ENCODE measurements at regions not wholly inside any gene's neighbourhood (a gene's known extent, or its start where the extent isn't known, plus 50 kb on each side); places are given as distances from the start of the nearest gene placed in this dataset.
"Not testable (repeated sequence)": the region's sequence is repeated elsewhere in the genome, so short reads cannot be mapped to it uniquely, and the experiment has no call there.

GRCh38 chr1:4177425-4178150, 277.5 kb upstream of the C1orf174 start:
- DNase-seq: peak in 1 of 2 donors; percentile 13

DNA sequence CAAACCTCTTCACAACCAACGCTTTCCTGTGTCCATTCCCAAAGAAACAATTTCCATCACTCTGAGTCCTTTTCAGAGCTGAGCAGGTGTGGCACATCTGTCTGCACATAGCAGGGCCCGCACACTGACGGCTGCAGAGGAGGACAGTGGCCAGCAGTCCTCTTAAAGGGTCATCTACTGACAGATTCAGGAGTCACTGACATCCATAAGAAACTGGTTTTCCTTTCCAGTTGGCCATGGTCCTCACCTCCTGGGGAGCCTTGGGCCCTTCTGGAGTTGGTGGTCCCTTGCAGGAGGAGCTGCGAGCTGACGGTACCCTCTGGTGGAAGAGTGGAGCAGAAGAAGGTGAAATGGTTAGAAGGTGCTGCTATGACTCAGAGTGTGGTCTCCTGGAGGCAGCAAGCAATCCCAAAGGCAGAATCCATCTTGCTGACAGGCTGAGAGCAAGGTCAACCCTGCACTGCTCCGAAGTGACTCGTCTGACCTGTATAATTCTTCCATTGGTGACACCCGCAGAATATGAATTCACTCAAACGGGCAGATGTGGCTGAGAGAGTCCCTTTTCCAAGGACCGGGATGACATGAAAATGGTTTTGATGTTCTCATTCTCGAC, 278.5 kb upstream of the C1orf174 start:
- no peak for DNase-seq

GRCh38 chr1:4179914-4180735, 280.1 kb upstream of the C1orf174 start:
- no peak for DNase-seq

DNA sequence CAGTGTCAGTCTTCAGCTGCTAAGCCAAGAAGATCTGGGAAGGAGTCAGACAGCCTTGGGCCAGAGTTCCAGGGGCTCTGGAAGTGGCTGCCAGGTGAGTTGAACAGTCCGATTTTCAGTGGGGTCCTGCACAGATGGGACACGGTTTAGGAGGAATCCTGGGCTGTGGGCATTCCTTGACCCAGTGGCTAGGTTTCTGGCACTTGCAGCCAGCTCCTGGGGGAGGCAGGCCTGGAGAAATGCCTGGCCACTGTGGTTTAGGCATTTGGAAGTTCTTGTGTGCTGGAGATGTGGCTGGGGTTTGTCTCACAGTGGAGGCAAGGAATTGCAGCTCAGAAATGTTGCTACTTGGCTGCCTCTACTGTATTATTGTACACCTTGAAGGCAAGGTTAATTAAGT, 286.4 kb upstream of the C1orf174 start:
- DNase-seq: not testable (repeated sequence)

DNA sequence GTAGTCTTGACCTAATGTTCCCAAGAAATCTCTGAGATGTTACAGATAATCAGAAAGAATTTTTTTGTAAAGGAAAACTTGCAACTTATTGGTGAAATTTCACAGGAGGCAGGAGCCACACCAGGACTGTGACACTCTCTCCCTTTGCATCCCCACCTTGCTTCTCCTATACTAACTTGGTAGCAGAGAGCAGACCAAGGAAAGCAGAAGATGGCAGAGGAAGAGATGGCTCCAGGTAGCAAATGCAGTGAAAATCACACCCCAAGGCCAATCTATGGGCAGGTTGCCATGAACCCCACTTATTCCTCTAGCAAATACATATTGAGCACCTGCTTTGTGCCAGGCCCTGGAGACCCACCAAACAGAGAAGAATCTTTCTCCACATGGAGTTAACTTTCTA, 303.4 kb upstream of the C1orf174 start:
- no peak for DNase-seq

DNA sequence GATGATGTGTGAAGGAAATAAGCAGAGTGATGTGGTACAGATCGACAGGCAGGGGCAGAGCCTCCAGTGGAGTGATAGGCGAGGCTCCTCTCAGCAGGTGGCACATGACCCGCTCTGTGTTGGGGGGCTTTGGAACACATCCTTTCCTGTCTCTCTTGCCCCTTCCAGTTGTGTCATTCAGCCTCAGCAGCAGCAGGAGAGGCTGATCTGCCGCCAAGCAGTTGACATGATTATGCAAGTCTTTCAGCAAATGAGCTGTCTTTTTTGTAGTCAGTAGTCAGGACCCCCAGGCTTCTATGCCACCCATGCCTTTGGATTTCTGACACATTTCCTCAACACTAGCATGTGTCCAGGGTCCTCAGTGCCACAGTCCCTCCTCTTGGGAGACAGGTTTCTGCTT, 307.1 kb upstream of the C1orf174 start:
- no peak for DNase-seq

- DNase-seq: no peak
Measured at GRCh38 chr1:4207842-4208692, 308.0 kb upstream of the C1orf174 start.

DNA sequence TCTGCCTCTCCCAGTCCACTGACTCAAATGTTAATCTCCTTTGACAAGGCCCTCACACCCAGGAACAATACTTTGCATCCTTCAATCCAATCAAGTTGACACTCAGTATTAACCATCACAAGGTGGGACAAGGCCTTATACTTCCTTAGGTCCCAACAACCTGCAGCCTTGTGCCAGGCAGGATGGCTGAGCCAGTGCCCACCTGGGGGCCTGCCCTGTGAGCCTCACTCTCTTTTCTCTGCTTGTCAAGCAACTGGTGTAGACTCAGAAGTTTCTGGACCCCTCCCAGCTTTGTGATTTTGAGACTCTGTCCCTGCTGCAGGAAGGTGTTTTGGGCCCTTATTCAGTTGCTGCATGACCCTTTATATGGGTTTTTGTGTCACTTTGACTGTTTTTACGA, 310.0 kb upstream of the C1orf174 start:
- no peak for DNase-seq

DNA sequence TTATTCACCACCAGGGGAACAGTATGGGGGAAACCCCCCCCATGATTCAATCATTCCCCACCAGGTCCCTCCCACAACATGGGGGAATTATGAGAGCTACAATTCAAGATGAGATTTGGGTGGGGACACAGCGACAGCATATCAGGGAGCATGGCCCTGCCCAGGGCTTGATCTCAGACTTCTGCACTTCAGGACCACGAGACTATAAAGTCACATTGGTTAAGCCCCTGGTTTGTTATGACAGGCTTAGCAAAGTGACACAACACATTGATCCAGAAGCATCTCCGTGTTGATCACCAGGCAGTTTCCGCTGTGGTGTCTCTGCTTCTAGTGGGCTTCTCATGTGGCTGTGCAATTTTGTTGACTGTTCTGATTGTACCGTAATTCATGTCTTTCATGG, 312.7 kb upstream of the C1orf174 start:
- DNase-seq: no peak

DNA sequence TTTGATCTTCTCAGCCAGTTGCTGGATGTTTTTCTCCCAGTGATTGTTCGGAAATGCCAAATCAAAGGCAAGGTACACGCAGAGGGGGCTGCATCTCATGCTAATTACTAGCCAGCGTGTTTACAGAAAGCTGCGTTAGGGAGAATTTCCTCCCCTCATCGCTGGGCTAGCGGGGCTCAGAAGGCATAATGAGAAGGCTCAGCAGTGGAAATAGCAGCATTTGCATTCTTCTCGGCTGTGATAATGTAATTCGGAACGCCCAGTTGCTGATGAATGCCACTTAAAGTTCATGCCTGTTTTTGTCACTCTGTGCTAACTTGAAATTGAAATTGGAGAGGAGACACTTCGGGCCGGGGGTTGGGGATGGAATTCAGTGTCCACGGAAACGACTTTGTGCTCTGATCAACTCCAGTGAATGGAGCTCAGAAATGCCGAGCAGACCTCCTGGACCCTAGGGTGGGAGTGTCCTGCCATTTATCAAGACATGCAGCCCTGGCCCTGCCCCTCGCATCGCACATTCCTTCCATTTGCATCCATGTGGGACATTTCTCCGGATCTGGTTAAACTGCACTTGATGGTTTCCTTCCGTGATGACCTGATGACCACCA, 313.4 kb upstream of the C1orf174 start:
- no peak for DNase-seq

- no peak for DNase-seq
Measured at GRCh38 chr1:4214826-4215225, 314.8 kb upstream of the C1orf174 start.

- DNase-seq: no peak
Measured at GRCh38 chr1:4215391-4215790, 315.3 kb upstream of the C1orf174 start.

DNA sequence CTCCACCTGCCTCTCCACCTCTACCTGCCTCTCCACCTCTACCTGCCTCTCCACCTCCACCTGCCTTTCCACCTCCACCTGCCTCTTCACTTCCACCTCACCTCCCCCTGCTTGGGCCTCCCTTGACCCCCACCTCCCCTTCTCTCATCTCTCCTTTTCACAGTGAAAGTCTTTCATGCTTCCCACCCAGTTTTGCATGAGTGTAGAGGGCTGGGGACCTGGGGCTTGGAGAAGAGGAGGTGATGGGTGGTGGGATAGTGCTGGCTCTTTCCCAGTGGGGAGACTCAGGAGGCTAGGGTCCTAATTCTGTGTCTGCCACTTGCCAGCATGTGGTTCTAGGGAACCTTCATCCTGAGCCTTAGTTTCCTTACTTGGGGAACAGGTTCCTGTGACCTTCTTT, 316.2 kb upstream of the C1orf174 start:
- DNase-seq: no peak

DNA sequence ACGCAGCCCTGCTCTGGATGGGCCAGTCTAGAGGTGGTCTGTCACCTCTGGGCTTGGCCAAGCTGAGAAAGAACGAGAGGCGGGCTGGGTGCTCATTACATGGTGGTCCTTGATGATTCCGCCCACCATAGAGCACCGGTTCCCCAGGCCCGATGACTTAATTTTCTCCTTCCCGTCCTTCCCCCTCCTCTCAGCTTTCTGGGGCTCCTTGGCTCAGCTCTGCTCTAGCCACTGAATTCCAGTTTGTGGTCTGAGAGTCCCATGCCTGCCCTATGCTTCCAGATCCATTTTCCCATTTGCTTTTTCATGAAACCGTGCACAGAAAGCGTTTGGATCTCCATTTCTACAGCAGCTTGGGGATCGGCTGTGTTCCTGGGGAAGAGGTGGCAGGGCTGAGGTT, 318.5 kb upstream of the C1orf174 start:
- no peak for DNase-seq

GRCh38 chr1:4219111-4219510, 319.0 kb upstream of the C1orf174 start:
- DNase-seq: no peak

GRCh38 chr1:4219826-4220225, 319.8 kb upstream of the C1orf174 start:
- DNase-seq: no peak

DNA sequence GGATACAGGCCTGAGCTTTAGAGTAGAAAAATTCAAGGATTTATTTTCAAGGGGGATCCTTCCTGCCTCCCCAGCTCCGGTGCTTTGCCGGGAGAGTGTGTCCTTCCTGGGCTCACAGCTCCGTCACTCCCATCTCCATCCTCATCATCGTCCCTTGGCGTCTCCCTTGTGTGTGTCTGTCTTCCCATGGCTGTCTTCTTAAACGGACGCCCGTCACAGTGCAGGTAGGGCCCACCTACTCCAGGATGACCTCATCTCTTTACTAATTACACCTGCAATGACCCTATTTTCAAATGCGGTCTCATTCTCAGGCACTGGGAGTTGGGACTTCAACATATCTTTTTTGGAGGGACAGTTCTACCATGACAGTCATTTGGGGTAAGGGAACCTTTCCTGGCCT, 320.3 kb upstream of the C1orf174 start:
- no peak for DNase-seq

DNA sequence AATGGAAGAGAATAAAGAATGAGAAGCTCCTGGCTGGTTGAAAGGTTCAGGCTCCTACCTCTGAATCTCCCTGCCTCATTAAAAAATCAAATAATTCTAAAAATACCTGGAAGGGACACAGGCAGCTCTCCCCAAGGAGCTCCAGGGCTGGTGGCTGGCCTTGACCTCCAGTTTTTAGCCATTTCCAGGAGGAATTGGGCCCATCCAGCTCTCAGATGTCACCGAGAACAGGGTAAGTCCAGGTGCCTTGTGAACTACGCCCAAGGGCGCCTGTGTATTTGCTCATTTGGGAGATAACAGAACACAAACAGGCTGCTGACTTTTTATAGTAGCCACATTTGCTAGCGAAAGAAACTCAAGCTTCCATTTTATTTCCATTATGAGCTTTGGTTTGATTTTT, 321.0 kb upstream of the C1orf174 start:
- no peak for DNase-seq

DNA sequence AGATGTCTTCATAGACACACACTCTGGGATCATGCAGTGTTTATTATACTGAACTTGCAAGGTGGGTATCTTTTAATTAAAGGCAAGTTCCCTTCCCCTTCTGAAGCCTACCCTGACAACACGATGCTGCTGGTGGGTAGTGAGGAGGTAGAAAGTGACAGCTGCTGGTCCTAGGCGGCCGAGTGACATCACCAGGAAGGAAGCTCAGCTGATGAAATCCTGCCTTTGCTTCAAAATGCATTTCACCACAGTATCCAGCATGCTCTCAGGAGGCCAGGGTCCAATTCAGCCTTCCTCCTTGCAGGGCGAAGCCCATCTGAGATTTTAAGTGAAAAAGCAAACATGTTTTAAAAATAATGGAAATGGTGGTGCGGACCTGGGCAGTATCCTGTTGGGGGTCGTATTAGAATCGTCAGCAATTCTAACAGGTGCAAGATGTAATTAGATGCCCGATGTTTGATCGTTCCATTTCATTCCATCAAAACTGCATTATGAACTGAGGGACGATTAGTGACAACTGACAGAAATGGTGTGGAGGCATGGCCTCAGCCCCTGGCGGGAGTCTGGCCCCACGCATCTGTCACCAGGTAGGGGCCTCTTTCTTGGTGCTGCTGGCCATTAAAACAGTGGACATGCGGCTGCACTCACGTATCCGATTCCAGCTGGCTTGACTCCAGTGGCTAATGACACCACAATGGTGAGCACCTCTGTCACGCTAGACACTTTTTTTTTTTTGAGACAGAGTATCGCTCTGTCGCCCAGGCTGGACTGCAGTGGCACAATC, 324.8 kb upstream of the C1orf174 start:
- DNase-seq: no peak

DNA sequence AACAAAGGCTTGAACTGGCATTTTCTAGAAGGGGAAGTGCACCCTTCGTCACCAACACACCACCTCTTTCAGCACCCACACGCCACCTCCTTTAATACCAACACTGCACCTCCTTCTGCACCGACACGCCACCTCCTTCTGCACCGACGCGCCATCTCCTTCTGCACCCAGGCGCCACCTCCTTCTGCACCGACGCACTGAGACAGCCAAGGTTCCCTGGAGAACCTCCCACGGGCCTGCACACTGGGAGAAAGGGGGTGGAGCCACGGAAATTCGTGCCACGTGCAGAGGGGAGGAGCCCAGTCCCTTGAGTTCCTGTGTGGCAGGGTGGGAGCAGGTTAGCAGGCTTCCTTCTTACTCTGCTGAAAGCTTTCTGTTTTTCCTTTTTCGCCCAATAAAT, 327.9 kb upstream of the C1orf174 start:
- no peak for DNase-seq

DNA sequence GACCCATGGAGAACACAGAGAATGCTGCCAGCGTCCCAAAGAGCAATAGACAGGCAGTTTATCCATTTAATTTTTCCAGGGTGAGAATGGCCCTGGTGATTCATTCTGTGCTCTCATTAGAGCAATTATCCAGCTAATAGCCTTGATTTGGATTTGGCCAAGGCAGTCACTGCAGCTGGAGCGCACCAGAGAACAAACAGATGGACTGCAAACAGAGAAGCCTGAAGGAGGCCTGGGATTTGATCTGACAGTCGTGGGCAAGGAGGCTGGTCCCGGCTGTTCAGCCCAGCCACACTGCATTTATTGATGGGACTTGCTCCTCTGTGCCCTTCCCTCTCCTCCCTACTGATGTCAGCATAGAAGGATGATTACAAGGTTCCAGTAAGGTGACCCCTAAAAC, 353.9 kb upstream of the C1orf174 start:
- DNase-seq: no peak

DNA sequence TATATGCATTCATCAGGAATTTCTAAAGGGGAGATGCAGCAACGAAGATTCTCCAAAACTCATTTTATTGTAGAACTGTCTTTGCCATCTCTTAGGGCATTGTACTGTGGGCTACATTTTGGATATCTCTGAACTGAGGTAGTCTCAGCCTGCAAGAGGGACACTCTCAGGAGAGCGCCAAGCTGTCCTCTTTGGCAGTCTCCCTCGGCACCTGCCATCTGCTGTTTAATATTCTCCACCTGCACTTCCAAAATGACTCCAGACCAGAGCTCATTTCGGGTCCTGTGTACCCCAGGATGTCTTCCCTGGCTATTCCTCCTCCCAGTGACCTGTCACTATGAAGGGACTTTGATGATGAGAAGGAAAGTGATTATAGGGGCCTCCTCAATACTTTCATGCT, 356.3 kb upstream of the C1orf174 start:
- DNase-seq: no peak
